K562 (cell line): ENCODE measurements at regions not wholly inside any gene's neighbourhood (a gene's known extent, or its start where the extent isn't known, plus 50 kb on each side); places are given as distances from the start of the nearest gene placed in this dataset.

Source experiments
- ATAC-seq: fragments of 200-7000 bp; cut with Tn5 transposase; 3 replicates; pipeline ENCODE4 v1.9.1; 2020; ENCODE audit warnings: moderate library complexity
- BruUV-seq: library from RNA; stranded (reverse); fragments of 400-500 nt; replicated peaks from 2 replicates; lab custom pipeline; 2021; lab: Mats Ljungman, UMichigan
- CTCF ChIA-PET: fragments of 300-600 bp; formaldehyde crosslinking; extraction: SDS; loops from one replicate; lab custom pipeline; 2021; ENCODE audit warnings: low intra/inter-chr PET ratio; lab: Yijun Ruan, JAX
- POLR2A ChIA-PET: fragments of 300-600, 350-650 bp; sonication (Branson Sonifier 250); formaldehyde crosslinking; extraction: SDS; loops from one replicate; lab custom pipeline; 2021; ENCODE audit warnings: antibody characterized with exemption, inconsistent platforms; lab: Yijun Ruan, JAX
- DNase-seq, 4 experiments: peaks; one replicate each; pipeline versions ENCODE4 v3.0.0 to v3.0.0-alpha.2; 2011 to 2018; ENCODE audit warnings: low spot score in 3 of 4, mixed read lengths in 3 of 4; ENCODE audit errors: extremely low read depth in 1 of 4
- FAIRE-seq: peaks from 2 replicates; lab custom pipeline; 2011; peaks lifted over from hg19 to GRCh38; lab: Jason Lieb, UNC
- H2AFZ ChIP-seq: 2 replicates; pipeline ENCODE4 v1.6.0; 2011; ENCODE audit warnings: low read depth, low read length, control low read depth, inconsistent platforms
- H3K27ac ChIP-seq: fragments of 200-600 bp; 3 replicates; pipeline ENCODE4 v1.8.0; 2011; ENCODE audit warnings: low read depth, mild to moderate bottlenecking, control low read depth, inconsistent platforms, low read length, moderate library complexity, mixed read lengths; ENCODE audit errors: extremely low read depth
- H3K27me3 ChIP-seq, 2 experiments: fragments of 300-600 bp in 1 of 2; 2 replicates in 1 of 2; 3 replicates in 1 of 2; pipeline versions ENCODE4 v1.6.0 to v1.8.0; 2011; ENCODE audit warnings: inconsistent platforms in 2 of 2, low read length in 2 of 2, mild to moderate bottlenecking in 1 of 2, mixed read lengths in 1 of 2, moderate library complexity in 1 of 2; ENCODE audit not compliant: control insufficient read depth in 2 of 2, insufficient read depth in 2 of 2
- H3K36me3 ChIP-seq: fragments of 300-600 bp; 3 replicates; pipeline ENCODE4 v1.8.0; 2011; ENCODE audit warnings: mild to moderate bottlenecking, low read length, inconsistent platforms; ENCODE audit not compliant: control insufficient read depth, insufficient read depth
- H3K4me1 ChIP-seq, 2 experiments: fragments of 200-600 bp in 1 of 2; replicated peaks in 1 of 2; 2 replicates in 1 of 2; 3 replicates in 1 of 2; pipeline versions ENCODE4 v1.5.1 to v1.8.0; 2011; ENCODE audit warnings: inconsistent platforms in 2 of 2, low read length in 2 of 2, mild to moderate bottlenecking in 1 of 2, mixed read lengths in 1 of 2, moderate library complexity in 1 of 2; ENCODE audit not compliant: control insufficient read depth in 2 of 2, insufficient read depth in 2 of 2
- H3K4me2 ChIP-seq: 2 replicates; pipeline ENCODE4 v1.6.1; 2011; ENCODE audit warnings: low read length, control low read depth, inconsistent platforms, mixed read lengths; ENCODE audit not compliant: insufficient read depth
- H3K4me3 ChIP-seq: fragments of 200-600 bp; sonication (generic), shearing (Covaris generic); 2 replicates; pipeline ENCODE4 v1.5.1; 2016; ENCODE audit warnings: control low read depth, inconsistent platforms
- H3K79me2 ChIP-seq: fragments of 200-600 bp; 3 replicates; pipeline ENCODE4 v1.8.0; 2011; ENCODE audit warnings: low read length, inconsistent platforms; ENCODE audit not compliant: control insufficient read depth, insufficient read depth
- H3K9ac ChIP-seq, 2 experiments: 2 replicates each; pipeline versions ENCODE4 v1.6.0 to v1.6.1; 2011; ENCODE audit warnings: low read depth in 2 of 2, low read length in 2 of 2, control low read depth in 1 of 2, inconsistent platforms in 1 of 2, mild to moderate bottlenecking in 1 of 2, mixed read lengths in 1 of 2; ENCODE audit not compliant: insufficient read depth in 1 of 2
- H3K9me1 ChIP-seq: one replicate; pipeline ENCODE4 v1.6.0; 2011; ENCODE audit warnings: inconsistent platforms, mild to moderate bottlenecking, low read length, moderate library complexity; ENCODE audit not compliant: control insufficient read depth, insufficient read depth
- H3K9me3 ChIP-seq: replicated peaks from 2 replicates; pipeline ENCODE4 v1.5.1; 2011; ENCODE audit warnings: low read depth, low read length, inconsistent platforms; ENCODE audit not compliant: control insufficient read depth, insufficient read depth
- H4K20me1 ChIP-seq: replicated peaks from 2 replicates; pipeline ENCODE4 v1.6.1; 2011; ENCODE audit warnings: low read length, inconsistent platforms, mixed read lengths; ENCODE audit not compliant: control insufficient read depth, insufficient read depth
- ATF4 ChIP-seq: fragments of 450-650 bp; formaldehyde crosslinking; IDR thresholded peaks from 2 replicates; pipeline ENCODE4 v1.4.0; 2022; ENCODE audit warnings: mild to moderate bottlenecking, moderate library complexity
- GABPB2 ChIP-seq: fragments of 250-450 bp; sonication (Bioruptor Pico); conservative IDR thresholded peaks from 2 replicates; pipeline ENCODE4 v1.5.1; 2021; ENCODE audit warnings: mild to moderate bottlenecking
- HCFC1 ChIP-seq: IDR thresholded peaks from 2 replicates; pipeline ENCODE4 v1.6.1; 2012; ENCODE audit warnings: low read depth, low read length, improper control_type of control experiment
- RAD51 ChIP-seq: fragments of 450-650 bp; IDR thresholded peaks from 2 replicates; pipeline ENCODE4 v1.7.1; 2016; ENCODE audit warnings: low read depth, mild to moderate bottlenecking, borderline replicate concordance
- SIX5 ChIP-seq, 2 experiments: IDR thresholded peaks; 2 replicates each; pipeline ENCODE4 v1.6.1; 2011; ENCODE audit warnings: low read length in 2 of 2, borderline replicate concordance in 1 of 2, low read depth in 1 of 2, mild to moderate bottlenecking in 1 of 2, moderate library complexity in 1 of 2; ENCODE audit not compliant: insufficient read depth in 1 of 2
- TFE3 ChIP-seq: fragments of 450-650 bp; formaldehyde crosslinking; IDR thresholded peaks from 2 replicates; pipeline ENCODE4 v1.4.0; 2020; ENCODE audit warnings: mild to moderate bottlenecking, mixed read lengths
- USF2 ChIP-seq: sonication (generic); formaldehyde crosslinking; IDR thresholded peaks from 2 replicates; pipeline ENCODE4 v1.5.0; 2020; ENCODE audit warnings: missing genetic modification reagents
- in situ Hi-C: fragments of 300-500 bp; cut with MboI; formaldehyde crosslinking; loops from 4 replicates; pipeline ENCODE4 v1.15.0; 2018; ENCODE audit warnings: inconsistent platforms, mixed read lengths
- intact Hi-C: fragments of 100-400 bp; cut with micrococcal nuclease; formaldehyde crosslinking; loops from 2 replicates; pipeline ENCODE4 v1.14.2; 2022

- ChIA-PET POLR2A (no interaction called here), CTCF (no interaction called here)
- H2AFZ ChIP-seq, result no peak overlapping the region
- in situ Hi-C loops, result no loop called here
- no peak overlapping the region for H3K27ac ChIP-seq
- FAIRE-seq, result peak; percentile 59
- DNase-seq, result no peak
- peak; percentile 73; the same call in 2 of the 3 replicates for ATAC-seq
- H3K79me2 ChIP-seq, result no peaks in the 10 kb centered on the region
- no peaks in the 10 kb centered on the region for H4K20me1 ChIP-seq
- no peaks in the 10 kb centered on the region for H3K9me3 ChIP-seq
- no TSS peak for BruUV-seq
- TF ChIP-seq HCFC1 (peak; percentile 75), ATF4 (no peak), TFE3 (CRISPR knock-in tag) (peak; percentile 61), GABPB2 (CRISPR knock-in tag) (no peak), USF2 (CRISPR knock-in tag) (peak; percentile 65; the same call in 1 of the 2 replicates), SIX5 (IDR thresholded peaks at IDR 0.05; ENCODE audit: borderline replicate concordance in 1 of 2, insufficient read depth in 1 of 2, low read depth in 1 of 2, low read length in 2 of 2) (peak; percentile 17 to 41; a peak in 2 of 4 replicates), RAD51 (peak; percentile 50; the same call in 1 of the 2 replicates)
- intact Hi-C loops, result no loop called here
- no peaks in the 10 kb centered on the region for H3K36me3 ChIP-seq
- H3K4me2 ChIP-seq, result no peak overlapping the region
- no peaks in the 10 kb centered on the region for H3K27me3 ChIP-seq
- H3K4me3 ChIP-seq, result no peak overlapping the region
- no peaks in the 10 kb centered on the region for H3K4me1 ChIP-seq
- no peaks in the 10 kb centered on the region for H3K9me1 ChIP-seq
- H3K9ac ChIP-seq, result no peak overlapping the region
Measured at GRCh38 chr5:53416144-53416738, 64.2 kb upstream of the FST start.
